RCC 7860 (cell line): ENCODE measurements at regions not wholly inside any gene's neighbourhood (a gene's known extent, or its start where the extent isn't known, plus 50 kb on each side); places are given as distances from the start of the nearest gene placed in this dataset.

Experiments
- DNase-seq: peaks from one replicate; pipeline ENCODE4 v3.0.0-alpha.2; 2015; ENCODE audit warnings: low spot score
- FAIRE-seq: peaks from 2 replicates; lab custom pipeline; 2012; peaks lifted over from hg19 to GRCh38; lab: Jason Lieb, UNC

GRCh38 chr6:94124333-94124732 is 705.0 kb upstream of the EPHA7 start:
- FAIRE-seq, result no peak
- DNase-seq, result no peak

- no peak for FAIRE-seq
These were observed 701.7 kb upstream of the EPHA7 start for GRCh38 chr6:94121094-94121493.

GRCh38 chr6:94099072-94099471 is 679.7 kb upstream of the EPHA7 start:
- FAIRE-seq, result no peak
- no peak for DNase-seq

More at GRCh38 chr6:94121094-94121493, 701.7 kb upstream of the EPHA7 start:
- DNase-seq, result no peak

- FAIRE-seq (no peak), DNase-seq (no peak)
These were observed 676.6 kb upstream of the EPHA7 start for GRCh38 chr6:94095961-94096360.

DNA sequence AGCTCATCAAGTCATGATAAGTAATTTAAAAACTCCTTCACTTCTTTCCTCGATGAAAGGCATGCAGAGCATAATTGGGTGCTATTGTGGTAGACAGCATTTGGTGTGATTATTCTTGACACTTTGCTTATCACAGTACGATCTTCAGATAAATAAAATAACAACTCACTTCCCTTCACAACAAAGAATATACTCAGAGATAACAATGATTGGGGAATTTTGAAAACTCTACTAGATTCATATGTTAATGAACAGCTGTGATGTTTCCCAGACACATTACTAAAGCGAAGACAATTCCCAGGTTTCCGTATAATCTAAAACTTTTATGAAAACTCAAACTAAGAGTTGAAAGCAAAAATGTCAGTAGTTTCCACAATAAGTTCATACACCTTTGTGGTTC is 670.6 kb upstream of the EPHA7 start:
- DNase-seq, result no peak
- no peak for FAIRE-seq

- FAIRE-seq (no peak), DNase-seq (no peak)
These were observed 669.5 kb upstream of the EPHA7 start for GRCh38 chr6:94088870-94089269.

- FAIRE-seq (no peak), DNase-seq (no peak)
These were observed 655.4 kb upstream of the EPHA7 start for GRCh38 chr6:94074764-94075163.

GRCh38 chr6:94071835-94072234 is 652.5 kb upstream of the EPHA7 start:
- no peak for FAIRE-seq
- DNase-seq, result no peak

- FAIRE-seq, result no peak
These were observed 646.5 kb upstream of the EPHA7 start for GRCh38 chr6:94065707-94066337.

DNA sequence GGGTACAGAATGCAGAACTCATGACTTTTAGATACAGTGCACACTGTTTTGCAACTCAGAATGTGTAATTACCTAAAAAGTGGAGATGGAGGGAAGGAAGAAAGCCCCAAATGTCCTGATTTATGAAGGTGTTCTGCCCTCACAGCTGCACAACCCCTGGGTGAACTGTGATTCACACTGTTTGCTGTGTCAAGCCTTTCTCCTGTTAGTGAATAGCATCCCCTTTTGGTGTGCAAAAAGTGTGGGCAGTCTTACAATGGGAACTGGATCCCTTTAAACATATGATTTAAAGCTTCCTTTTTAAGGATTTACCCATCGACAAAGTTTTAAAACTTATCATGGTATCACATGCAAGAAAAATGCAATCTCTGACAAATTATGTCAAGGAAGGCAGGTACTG is 633.4 kb upstream of the EPHA7 start:
- DNase-seq (no peak), FAIRE-seq (no peak)

More at GRCh38 chr6:94065707-94066337, 646.5 kb upstream of the EPHA7 start:
- DNase-seq, result no peak

- FAIRE-seq, result no peak
- no peak for DNase-seq
These were observed 631.2 kb upstream of the EPHA7 start for GRCh38 chr6:94050515-94050914.

GRCh38 chr6:94049001-94049400 is 629.6 kb upstream of the EPHA7 start:
- DNase-seq, result no peak
- FAIRE-seq, result no peak

- FAIRE-seq (no peak), DNase-seq (no peak)
These were observed 625.9 kb upstream of the EPHA7 start for GRCh38 chr6:94045099-94045829.

GRCh38 chr6:94041945-94042709 is 622.8 kb upstream of the EPHA7 start:
- DNase-seq (no peak), FAIRE-seq (no peak)

- DNase-seq (no peak), FAIRE-seq (no peak)
These were observed 616.7 kb upstream of the EPHA7 start for GRCh38 chr6:94036024-94036423.

DNA sequence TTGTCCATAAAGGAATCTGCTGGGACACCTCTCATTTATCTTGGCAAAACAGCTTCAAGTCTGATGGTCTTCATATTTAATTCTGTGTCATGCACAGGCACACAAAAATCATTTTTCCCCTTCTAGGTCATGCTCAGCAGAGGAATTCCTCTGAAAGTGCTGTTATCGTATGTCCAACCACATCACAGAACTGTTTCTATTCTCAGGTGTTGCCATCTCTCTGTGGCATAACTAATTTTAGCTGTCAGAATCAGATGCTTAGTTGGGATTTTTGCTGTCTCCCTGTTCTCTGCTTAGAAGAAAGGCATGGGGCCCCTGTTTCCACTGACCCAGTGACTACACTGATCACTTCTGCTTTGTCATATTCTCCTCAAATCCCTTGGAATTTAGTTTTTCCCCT is 608.0 kb upstream of the EPHA7 start:
- DNase-seq (no peak), FAIRE-seq (no peak)

- DNase-seq (no peak), FAIRE-seq (no peak)
These were observed 607.2 kb upstream of the EPHA7 start for GRCh38 chr6:94026575-94026974.

- no peak for DNase-seq
- FAIRE-seq, result no peak
These were observed 586.5 kb upstream of the EPHA7 start for GRCh38 chr6:94005835-94006234.

DNA sequence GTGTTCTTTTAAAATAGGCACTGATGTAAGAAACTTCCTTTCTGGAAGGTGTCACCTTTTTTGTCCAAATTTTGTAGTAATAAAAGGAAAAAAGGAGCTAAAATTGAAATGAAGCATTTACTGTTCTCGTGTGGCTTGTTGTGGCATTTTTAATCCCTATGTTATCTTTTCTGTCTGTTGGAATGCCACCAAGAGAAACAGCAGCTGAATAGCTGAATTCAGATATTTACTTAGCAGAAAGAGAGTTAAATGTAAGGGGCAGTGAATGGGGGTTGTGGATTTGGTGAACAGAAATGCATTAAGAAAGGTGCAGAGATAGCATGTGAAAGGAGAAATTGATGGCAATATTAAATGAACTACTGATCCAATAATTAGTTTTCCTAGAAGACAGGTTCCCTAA is 573.6 kb upstream of the EPHA7 start:
- FAIRE-seq (no peak), DNase-seq (no peak)

GRCh38 chr6:93989630-93990029 is 570.3 kb upstream of the EPHA7 start:
- no peak for FAIRE-seq
- no peak for DNase-seq

DNA sequence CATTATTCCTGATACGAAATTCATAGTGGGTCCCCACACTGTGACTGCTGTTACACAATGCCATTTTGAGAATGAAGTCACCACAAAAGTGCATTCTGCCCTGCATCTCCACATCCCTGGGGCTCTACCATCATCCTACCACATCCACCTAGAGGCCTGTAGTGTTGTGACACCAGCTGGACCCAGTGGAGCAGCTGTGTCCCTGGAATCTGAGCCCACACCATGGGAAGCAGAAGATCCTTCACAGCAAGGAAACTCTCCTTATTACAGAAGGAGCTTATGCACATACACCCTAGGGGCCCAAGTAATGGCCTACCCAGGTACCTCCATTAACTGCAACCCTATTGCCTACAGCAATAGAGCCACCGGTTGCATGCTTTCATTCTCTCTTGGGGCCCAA is 566.6 kb upstream of the EPHA7 start:
- DNase-seq, result no peak
- FAIRE-seq, result no peak

GRCh38 chr6:93975159-93975558 is 555.8 kb upstream of the EPHA7 start:
- no peak for FAIRE-seq
- DNase-seq, result no peak
